ENCODE measurements at regions not wholly inside any gene's neighbourhood (a gene's known extent, or its start where the extent isn't known, plus 50 kb on each side); places are given as distances from the start of the nearest gene placed in this dataset.

DNA sequence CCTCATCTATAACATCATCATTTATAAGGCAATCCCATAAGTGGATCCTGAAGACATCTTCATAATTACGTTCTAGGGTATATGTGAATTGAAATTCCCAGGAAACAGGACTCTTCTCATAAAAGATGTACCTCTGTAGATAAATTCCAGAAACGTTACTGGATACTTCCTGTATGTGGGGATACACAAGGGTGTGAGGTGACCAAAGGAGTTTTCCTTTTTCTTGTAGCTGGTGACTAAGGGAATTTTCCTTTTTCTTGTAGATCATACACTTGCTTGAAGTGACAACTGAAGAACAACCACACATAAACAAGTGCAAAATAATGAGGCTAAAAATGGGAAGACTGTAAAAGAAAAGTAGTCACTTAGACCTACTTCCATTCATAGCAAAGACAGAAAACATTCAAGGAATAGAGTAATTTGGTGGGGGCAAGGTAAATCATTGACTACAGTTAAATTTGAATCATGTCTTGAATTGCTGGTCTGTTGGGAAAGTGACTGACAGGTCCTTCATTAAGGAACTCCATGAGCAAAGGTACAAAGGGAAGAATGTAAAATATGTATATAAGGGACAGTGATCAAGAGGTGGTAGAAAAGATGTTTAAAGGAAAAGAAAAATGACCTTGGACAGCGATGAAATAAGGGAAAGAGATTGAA is 53.2 kb upstream of the UBE2E3 start:
- no peak overlapping the region for H3K4me3 ChIP-seq (ENCODE audit: low read depth, low read length)
- peak; percentile 2 for DNase-seq (ENCODE audit: low read depth)
- TF ChIP-seq, protein P1, sequence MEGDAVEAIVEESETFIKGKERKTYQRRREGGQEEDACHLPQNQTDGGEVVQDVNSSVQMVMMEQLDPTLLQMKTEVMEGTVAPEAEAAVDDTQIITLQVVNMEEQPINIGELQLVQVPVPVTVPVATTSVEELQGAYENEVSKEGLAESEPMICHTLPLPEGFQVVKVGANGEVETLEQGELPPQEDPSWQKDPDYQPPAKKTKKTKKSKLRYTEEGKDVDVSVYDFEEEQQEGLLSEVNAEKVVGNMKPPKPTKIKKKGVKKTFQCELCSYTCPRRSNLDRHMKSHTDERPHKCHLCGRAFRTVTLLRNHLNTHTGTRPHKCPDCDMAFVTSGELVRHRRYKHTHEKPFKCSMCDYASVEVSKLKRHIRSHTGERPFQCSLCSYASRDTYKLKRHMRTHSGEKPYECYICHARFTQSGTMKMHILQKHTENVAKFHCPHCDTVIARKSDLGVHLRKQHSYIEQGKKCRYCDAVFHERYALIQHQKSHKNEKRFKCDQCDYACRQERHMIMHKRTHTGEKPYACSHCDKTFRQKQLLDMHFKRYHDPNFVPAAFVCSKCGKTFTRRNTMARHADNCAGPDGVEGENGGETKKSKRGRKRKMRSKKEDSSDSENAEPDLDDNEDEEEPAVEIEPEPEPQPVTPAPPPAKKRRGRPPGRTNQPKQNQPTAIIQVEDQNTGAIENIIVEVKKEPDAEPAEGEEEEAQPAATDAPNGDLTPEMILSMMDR (conservative IDR thresholded peaks at IDR 0.05; ENCODE audit: low read depth, low read length) = no peak

DNA sequence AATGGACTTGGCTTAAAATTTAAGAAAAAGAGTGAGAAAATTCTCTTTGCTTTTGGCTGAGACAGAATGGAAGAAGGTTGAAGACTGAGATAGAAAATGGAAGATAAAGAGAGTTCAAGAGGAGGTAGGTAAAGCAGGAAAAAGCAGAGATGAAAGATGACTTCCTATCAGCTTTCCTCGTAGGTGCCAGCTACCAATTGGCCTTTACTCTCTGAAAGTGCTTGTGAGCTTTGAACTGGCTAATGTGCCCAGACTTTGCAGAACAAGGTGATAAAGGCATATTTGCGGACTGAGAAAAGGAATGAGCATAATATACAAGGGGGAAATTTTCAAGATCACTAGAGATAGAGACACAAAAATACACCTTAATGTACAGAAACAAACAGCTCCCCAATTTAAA is 54.7 kb upstream of the UBE2E3 start:
- no peak for DNase-seq (ENCODE audit: low read depth)
- TF ChIP-seq, protein P1 (conservative IDR thresholded peaks at IDR 0.05; ENCODE audit: low read depth, low read length) = no peak
- H3K4me3 ChIP-seq (ENCODE audit: low read depth, low read length) = no peak overlapping the region

- no peak for DNase-seq (ENCODE audit: low read depth)
- TF ChIP-seq, protein P1 (conservative IDR thresholded peaks at IDR 0.05; ENCODE audit: low read depth, low read length) = no peak
- no peak overlapping the region for H3K4me3 ChIP-seq (ENCODE audit: low read depth, low read length)
These were observed 56.3 kb upstream of the UBE2E3 start for GRCh38 chr2:180924063-180924462.

- no peak for DNase-seq (ENCODE audit: low read depth)
- TF ChIP-seq, protein P1 (conservative IDR thresholded peaks at IDR 0.05; ENCODE audit: low read depth, low read length) = no peak
- H3K4me3 ChIP-seq (ENCODE audit: low read depth, low read length) = no peak overlapping the region
These were observed 69.4 kb upstream of the UBE2E3 start for GRCh38 chr2:180910831-180911665.

DNA sequence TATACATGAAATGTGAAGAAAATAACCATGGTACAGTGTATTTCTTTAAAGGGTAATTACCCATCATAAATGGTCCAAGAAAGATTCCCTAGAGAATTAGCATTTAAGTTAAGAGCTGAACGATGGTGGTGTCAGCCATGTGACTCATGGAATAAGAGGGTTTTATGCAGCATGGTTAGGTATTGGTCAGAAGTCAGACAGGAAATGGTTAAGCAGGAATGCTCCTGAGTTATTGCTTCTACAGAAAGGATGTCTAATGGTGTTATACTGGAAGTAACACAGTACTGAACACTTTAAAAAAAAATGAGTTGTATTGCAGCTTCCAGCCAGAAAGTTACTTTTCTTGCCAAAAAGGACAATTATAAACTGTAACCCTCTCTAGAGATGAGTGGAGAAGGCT is 72.7 kb upstream of the UBE2E3 start:
- H3K4me3 ChIP-seq (ENCODE audit: low read depth, low read length) = no peak overlapping the region
- peak; percentile 16 for DNase-seq (ENCODE audit: low read depth)
- TF ChIP-seq, protein P1 (conservative IDR thresholded peaks at IDR 0.05; ENCODE audit: low read depth, low read length) = no peak

DNA sequence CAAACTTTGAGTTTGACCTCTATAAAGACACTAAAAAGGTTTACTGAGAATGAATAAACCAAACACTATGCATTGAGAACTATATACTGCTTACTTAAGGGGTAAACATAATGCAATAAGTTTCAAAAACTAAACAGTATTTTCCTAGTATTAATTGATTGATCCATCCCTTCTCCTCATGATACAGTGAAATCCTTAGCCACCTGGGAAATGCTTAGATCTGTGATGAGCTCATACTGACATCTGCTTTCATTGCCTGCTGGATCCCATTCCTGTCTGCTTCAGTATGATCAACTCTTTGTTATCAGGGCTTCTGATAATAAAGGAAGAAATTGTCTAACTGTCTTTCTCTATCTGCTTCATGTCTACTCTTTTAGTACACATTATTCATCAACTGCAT is 74.9 kb upstream of the UBE2E3 start:
- TF ChIP-seq, protein P1 (conservative IDR thresholded peaks at IDR 0.05; ENCODE audit: low read depth, low read length) = no peak
- no peak for DNase-seq (ENCODE audit: low read depth)

More for the DNA sequence above, 74.9 kb upstream of the UBE2E3 start:
- H3K4me3 ChIP-seq (ENCODE audit: low read depth, low read length) = no peak overlapping the region
